A549 (cell line): ENCODE measurements at regions not wholly inside any gene's neighbourhood (a gene's known extent, or its start where the extent isn't known, plus 50 kb on each side); places are given as distances from the start of the nearest gene placed in this dataset.
A peak's percentile ranks its signal among the peaks of the same experiment; 100 is the strongest.

Experiments used
- ATAC-seq, 2 experiments: fragments of 200-7000 bp in 1 of 2; fragments of >200 bp in 1 of 2; cut with Nextera tagmentation in 1 of 2; cut with Tn5 transposase in 1 of 2; 3 replicates each; pipeline versions ENCODE4 v1.8.0 to v1.9.1; 2018 to 2020; ENCODE audit warnings: mild to moderate bottlenecking in 1 of 2, moderate library complexity in 1 of 2
- CTCF ChIA-PET: fragments of 300-600 bp; sonication (Branson Sonifier 250); formaldehyde crosslinking; extraction: SDS; loops from one replicate; lab custom pipeline; 2021; ENCODE audit warnings: antibody characterized with exemption, inconsistent platforms; lab: Yijun Ruan, JAX
- POLR2A ChIA-PET: fragments of 350-600 bp; formaldehyde crosslinking; extraction: SDS; loops from one replicate; lab custom pipeline; 2021; ENCODE audit warnings: antibody characterized with exemption, inconsistent platforms; lab: Yijun Ruan, JAX
- DNase-seq, 2 experiments: peaks; one replicate each; pipeline versions ENCODE4 v3.0.0 to v3.0.0-alpha.2; 2011 to 2016; ENCODE audit warnings: low read depth in 1 of 2, low spot score in 1 of 2
- FAIRE-seq: peaks from 2 replicates; lab custom pipeline; 2011; peaks lifted over from hg19 to GRCh38; lab: Jason Lieb, UNC
- H3K27ac ChIP-seq, 2 experiments: fragments of >200 bp; sonication (Bioruptor Twin); formaldehyde crosslinking; 3 replicates each; pipeline ENCODE4 v1.5.1; 2016 to 2017
- H3K4me1 ChIP-seq: fragments of >200 bp; sonication (Bioruptor Twin); formaldehyde crosslinking; 3 replicates; pipeline ENCODE4 v1.6.1; 2016
- H3K4me2 ChIP-seq: fragments of >200 bp; sonication (Bioruptor Twin); formaldehyde crosslinking; 3 replicates; pipeline ENCODE4 v1.6.1; 2016
- H3K4me3 ChIP-seq: fragments of >200 bp; sonication (Bioruptor Twin); formaldehyde crosslinking; 3 replicates; pipeline ENCODE4 v1.5.1; 2016
- H3K9me3 ChIP-seq: fragments of >200 bp; sonication (Bioruptor Twin); formaldehyde crosslinking; 3 replicates; pipeline ENCODE4 v1.6.1; 2016
- BHLHE40 ChIP-seq: IDR thresholded peaks from 2 replicates; pipeline ENCODE4 v1.6.1; 2012; ENCODE audit warnings: low read depth, low read length, inconsistent platforms
- CBX8 ChIP-seq: fragments of 200-600 bp; sonication (generic); IDR thresholded peaks from 2 replicates; pipeline ENCODE4 v1.6.1; 2016
- CEBPB ChIP-seq, 2 experiments: fragments of >200 bp in 1 of 2; sonication (Bioruptor Twin) in 1 of 2; formaldehyde crosslinking in 1 of 2; IDR thresholded peaks; 2 replicates each; pipeline ENCODE4 v1.6.1; 2012 to 2016
- CHD4 ChIP-seq: fragments of 200-600 bp; sonication (generic); IDR thresholded peaks from 2 replicates; pipeline ENCODE4 v1.6.1; 2016; ENCODE audit warnings: antibody characterized with exemption, mild to moderate bottlenecking, borderline replicate concordance
- CTCF ChIP-seq: fragments of >200 bp; sonication (Bioruptor Twin); formaldehyde crosslinking; IDR thresholded peaks from 3 replicates; pipeline ENCODE4 v1.5.1; 2016
- E2F6 ChIP-seq: IDR thresholded peaks from 2 replicates; pipeline ENCODE4 v1.6.1; 2012; ENCODE audit warnings: low read depth, borderline replicate concordance
- EHMT2 ChIP-seq: fragments of 200-600 bp; sonication (generic); IDR thresholded peaks from 2 replicates; pipeline ENCODE4 v1.6.1; 2016; ENCODE audit warnings: antibody characterized with exemption, low read depth, mild to moderate bottlenecking, moderate library complexity
- ELK1 ChIP-seq: fragments of 150-350 bp; IDR thresholded peaks from 2 replicates; pipeline ENCODE4 v1.6.1; 2014; ENCODE audit warnings: low read depth, mild to moderate bottlenecking, low read length
- FOSB ChIP-seq: fragments of 250-450 bp; sonication (Bioruptor Pico); IDR thresholded peaks from 2 replicates; pipeline ENCODE4 v1.5.0; 2020; ENCODE audit warnings: mild to moderate bottlenecking, moderate library complexity
- HDAC2 ChIP-seq: fragments of 200-600 bp; sonication (generic); IDR thresholded peaks from 2 replicates; pipeline ENCODE4 v1.6.1; 2016
- HEYL ChIP-seq: fragments of 250-450 bp; sonication (Bioruptor Pico); IDR thresholded peaks from 2 replicates; pipeline ENCODE4 v1.8.0; 2021; ENCODE audit warnings: mild to moderate bottlenecking, moderate library complexity
- HMGXB4 ChIP-seq: fragments of 250-450 bp; sonication (Bioruptor Pico); IDR thresholded peaks from 2 replicates; pipeline ENCODE4 v1.5.0; 2021; ENCODE audit warnings: mild to moderate bottlenecking, moderate library complexity, borderline replicate concordance
- HOXA7 ChIP-seq: fragments of 250-450 bp; sonication (Bioruptor Pico); IDR thresholded peaks from 2 replicates; pipeline ENCODE4 v1.5.0; 2020; ENCODE audit warnings: mild to moderate bottlenecking, moderate library complexity
- HOXB13 ChIP-seq: fragments of 250-450 bp; sonication (Bioruptor Pico); IDR thresholded peaks from 2 replicates; pipeline ENCODE4 v1.5.0; 2020; ENCODE audit warnings: low read depth, mild to moderate bottlenecking, moderate library complexity
- HOXB5 ChIP-seq: fragments of 250-450 bp; sonication (Bioruptor Pico); IDR thresholded peaks from 2 replicates; pipeline ENCODE4 v1.5.0; 2020; ENCODE audit warnings: mild to moderate bottlenecking, moderate library complexity
- JUNB ChIP-seq: fragments of >200 bp; sonication (Bioruptor Twin); formaldehyde crosslinking; IDR thresholded peaks from 2 replicates; pipeline ENCODE4 v1.6.1; 2016
- KDM1A ChIP-seq: fragments of 200-600 bp; sonication (generic); IDR thresholded peaks from 2 replicates; pipeline ENCODE4 v1.6.1; 2016; ENCODE audit warnings: low read depth, mild to moderate bottlenecking
- MAX ChIP-seq: IDR thresholded peaks from 2 replicates; pipeline ENCODE4 v1.6.1; 2012
- NFE2L2 ChIP-seq: fragments of 150-350 bp; conservative IDR thresholded peaks from 2 replicates; pipeline ENCODE4 v1.6.1; 2014; ENCODE audit warnings: low read length
- RAD21 ChIP-seq, 2 experiments: fragments of >200 bp in 1 of 2; sonication (Bioruptor Twin) in 1 of 2; formaldehyde crosslinking in 1 of 2; IDR thresholded peaks in 1 of 2; conservative IDR thresholded peaks in 1 of 2; 2 replicates in 1 of 2; 3 replicates in 1 of 2; pipeline ENCODE4 v1.6.1; 2012 to 2018; ENCODE audit warnings: inconsistent platforms in 1 of 2
- RFX5 ChIP-seq: fragments of 450-650 bp; IDR thresholded peaks from 2 replicates; pipeline ENCODE4 v1.7.1; 2014; ENCODE audit warnings: antibody characterized with exemption, mild to moderate bottlenecking, moderate library complexity
- SMC3 ChIP-seq: fragments of >200 bp; sonication (Bioruptor Twin); formaldehyde crosslinking; IDR thresholded peaks from 3 replicates; pipeline ENCODE4 v1.6.1; 2018; ENCODE audit warnings: inconsistent platforms
- TP53 ChIP-seq: fragments of 250-450 bp; sonication (Bioruptor Pico); IDR thresholded peaks from 2 replicates; pipeline ENCODE4 v1.5.0; 2021; ENCODE audit warnings: mild to moderate bottlenecking, moderate library complexity
- WGBS: methylation state at CpG from one replicate; pipeline ENCODE4 v1.1.6; 2017; ENCODE audit errors: missing lambda C conversion rate; 5-methylcytosine and 5-hydroxymethylcytosine counted together

GRCh38 chr3:110349295-110349694 is 722.3 kb upstream of the NECTIN3 start:
- Histone ChIP-seq H3K4me3 (no peak overlapping the region), H3K4me2 (no peak overlapping the region), H3K9me3 (no peaks in the 10 kb centered on the region), H3K4me1 (peaks cover 21% of the 10 kb centered on the region), H3K27ac (no peak overlapping the region)
- ChIA-PET POLR2A (no interaction called here), CTCF (no interaction called here)
- no peak for TF ChIP-seq E2F6
- no peak for TF ChIP-seq CHD4
- no peak for TF ChIP-seq HEYL (CRISPR knock-in tag)
- no peak for TF ChIP-seq HOXA7
- no peak for TF ChIP-seq CBX8
- TF ChIP-seq BHLHE40, result no peak
- no peak for TF ChIP-seq ELK1
- ATAC-seq (no peak), DNase-seq (no peak), FAIRE-seq (no peak)
- 81% methylated on average over 2 of the region's 2 CpGs for WGBS

- CTCF ChIA-PET, result no interaction called here
- Histone ChIP-seq H3K4me3 (no peak overlapping the region), H3K27ac (0 out of 6 replicates have a peak overlapping the region, but pooled peaks of 1 of the 2 experiments have one; percentile 19), H3K9me3 (no peaks in the 10 kb centered on the region), H3K4me1 (0 out of 3 replicates have a peak, but pooled peaks cover 5% of the 10 kb centered on the region), H3K4me2 (no peak overlapping the region)
- DNase-seq (no peak), ATAC-seq (no peak), FAIRE-seq (no peak)
- no peak for TF ChIP-seq KDM1A
- no peak for TF ChIP-seq CTCF
- TF ChIP-seq HOXB5 (CRISPR knock-in tag), result no peak
- no peak for TF ChIP-seq HEYL (CRISPR knock-in tag)
- TF ChIP-seq FOSB (CRISPR knock-in tag), result no peak
- no peak for TF ChIP-seq CEBPB (IDR thresholded peaks at IDR 0.05)
- TF ChIP-seq TP53, result no peak
- TF ChIP-seq HDAC2, result no peak
- TF ChIP-seq HOXB13 (CRISPR knock-in tag), result no peak
- no peak for TF ChIP-seq HMGXB4
- no peak for TF ChIP-seq RAD21 (conservative IDR thresholded peaks at IDR 0.05 in 1 of 2, IDR thresholded peaks at IDR 0.05 in 1 of 2)
- TF ChIP-seq CBX8, result no peak
- no peak for TF ChIP-seq EHMT2
- no peak for TF ChIP-seq BHLHE40
- TF ChIP-seq MAX, result no peak
- no peak for TF ChIP-seq NFE2L2
- no peak for TF ChIP-seq SMC3
- no peak for TF ChIP-seq RFX5
- TF ChIP-seq JUNB, result no peak
- POLR2A ChIA-PET, result no interaction called here
- WGBS, result 79% methylated on average over 2 of the region's 2 CpGs
Measured at GRCh38 chr3:110352841-110353604, 718.6 kb upstream of the NECTIN3 start.
